Neuronal stem cell (in vitro differentiated cells): ENCODE measurements at regions not wholly inside any gene's neighbourhood (a gene's known extent, or its start where the extent isn't known, plus 50 kb on each side); places are given as distances from the start of the nearest gene placed in this dataset.

Experiments
- DNase-seq: peaks from one replicate; pipeline ENCODE4 v3.0.0-alpha.2; 2013; ENCODE audit warnings: low spot score
- H2AFZ ChIP-seq: one replicate; pipeline ENCODE4 v1.6.1; 2013; ENCODE audit warnings: mild to moderate bottlenecking, low read length, inconsistent platforms
- H2AK5ac ChIP-seq: 2 replicates; pipeline ENCODE4 v1.6.1; 2013; ENCODE audit warnings: low read depth, mild to moderate bottlenecking, inconsistent platforms, low read length, moderate library complexity, mixed read lengths
- H2BK120ac ChIP-seq: 2 replicates; pipeline ENCODE4 v1.6.1; 2013; ENCODE audit warnings: low read depth, mild to moderate bottlenecking, inconsistent platforms, low read length, moderate library complexity, mixed read lengths
- H2BK12ac ChIP-seq: one replicate; pipeline ENCODE4 v1.6.1; 2013; ENCODE audit warnings: low read length, inconsistent platforms
- H2BK15ac ChIP-seq: 2 replicates; pipeline ENCODE4 v1.6.1; 2013; ENCODE audit warnings: mild to moderate bottlenecking, low read length, inconsistent platforms, mixed read lengths
- H2BK5ac ChIP-seq: one replicate; pipeline ENCODE4 v1.6.1; 2013; ENCODE audit warnings: inconsistent platforms, mild to moderate bottlenecking, low read length, moderate library complexity
- H3K14ac ChIP-seq: one replicate; pipeline ENCODE4 v1.6.1; 2013; ENCODE audit warnings: low read length, inconsistent platforms
- H3K18ac ChIP-seq: 2 replicates; pipeline ENCODE4 v1.6.1; 2013; ENCODE audit warnings: low read length, inconsistent platforms
- H3K23ac ChIP-seq: 2 replicates; pipeline ENCODE4 v1.6.1; 2013; ENCODE audit warnings: low read depth, mild to moderate bottlenecking, mixed read lengths, low read length, inconsistent platforms; ENCODE audit not compliant: poor library complexity
- H3K27ac ChIP-seq: replicated peaks from 3 replicates; pipeline ENCODE4 v1.5.1; 2013; ENCODE audit warnings: low read length, inconsistent platforms
- H3K27me3 ChIP-seq, 3 experiments: 2 replicates each; pipeline ENCODE4 v1.6.1; 2013; ENCODE audit warnings: low read length in 3 of 3, mild to moderate bottlenecking in 2 of 3, inconsistent platforms in 1 of 3, low read depth in 1 of 3, mixed read lengths in 1 of 3, moderate library complexity in 1 of 3; ENCODE audit not compliant: control insufficient read depth in 3 of 3, insufficient read depth in 3 of 3
- H3K36me3 ChIP-seq, 2 donors: replicated peaks in 1 of 2; 2 replicates each; pipeline ENCODE4 v1.6.1; 2013; ENCODE audit warnings: low read length in 2 of 2; ENCODE audit not compliant: control insufficient read depth in 2 of 2, insufficient read depth in 2 of 2
- H3K4ac ChIP-seq: 2 replicates; pipeline ENCODE4 v1.6.1; 2013; ENCODE audit warnings: inconsistent platforms, mild to moderate bottlenecking, low read length, moderate library complexity
- H3K4me1 ChIP-seq, 2 donors: 1 replicate in 1 of 2; 2 replicates in 1 of 2; pipeline ENCODE4 v1.6.1; 2013; ENCODE audit warnings: low read length in 2 of 2, low read depth in 1 of 2; ENCODE audit not compliant: control insufficient read depth in 2 of 2, insufficient read depth in 1 of 2
- H3K4me2 ChIP-seq: one replicate; pipeline ENCODE4 v1.6.1; 2013; ENCODE audit warnings: mild to moderate bottlenecking, low read length, inconsistent platforms; ENCODE audit not compliant: insufficient read depth, poor library complexity, severe bottlenecking
- H3K4me3 ChIP-seq, 2 donors: 2 replicates each; pipeline ENCODE4 v1.5.1; 2013; ENCODE audit warnings: low read length in 2 of 2, mild to moderate bottlenecking in 2 of 2, inconsistent platforms in 1 of 2, moderate library complexity in 1 of 2
- H3K79me1 ChIP-seq: one replicate; pipeline ENCODE4 v1.6.1; 2013; ENCODE audit warnings: low read depth, mild to moderate bottlenecking, inconsistent platforms, low read length, moderate library complexity
- H3K9ac ChIP-seq: one replicate; pipeline ENCODE4 v1.6.1; 2013; ENCODE audit warnings: mild to moderate bottlenecking, low read depth, low read length, inconsistent platforms; ENCODE audit not compliant: poor library complexity
- H3K9me3 ChIP-seq, 2 donors: replicated peaks in 1 of 2; 2 replicates each; pipeline versions ENCODE3 to v1.6.1; 2013; ENCODE audit warnings: low read length in 2 of 2, mild to moderate bottlenecking in 2 of 2, inconsistent platforms in 1 of 2, low read depth in 1 of 2, mixed read lengths in 1 of 2, moderate library complexity in 1 of 2; ENCODE audit not compliant: control insufficient read depth in 2 of 2, insufficient read depth in 1 of 2
- H4K8ac ChIP-seq: one replicate; pipeline ENCODE4 v1.6.1; 2013; ENCODE audit warnings: low read depth, mild to moderate bottlenecking, inconsistent platforms, low read length, moderate library complexity
- H4K91ac ChIP-seq: one replicate; pipeline ENCODE4 v1.6.1; 2013; ENCODE audit warnings: low read length, low read depth, mild to moderate bottlenecking, inconsistent platforms; ENCODE audit not compliant: poor library complexity
- WGBS, 2 donors: extraction: QIAGEN DNeasy Blood & Tissue Kit; methylation state at CpG; one replicate each; pipeline ENCODE4 v1.1.7; 2013; ENCODE audit warnings: missing lambda C conversion rate in 2 of 2, mixed read lengths in 1 of 2; ENCODE audit not compliant: insufficient read length in 2 of 2, insufficient replicate concordance in 1 of 2; ENCODE audit errors: extremely low coverage in 2 of 2; 5-methylcytosine and 5-hydroxymethylcytosine counted together

DNA sequence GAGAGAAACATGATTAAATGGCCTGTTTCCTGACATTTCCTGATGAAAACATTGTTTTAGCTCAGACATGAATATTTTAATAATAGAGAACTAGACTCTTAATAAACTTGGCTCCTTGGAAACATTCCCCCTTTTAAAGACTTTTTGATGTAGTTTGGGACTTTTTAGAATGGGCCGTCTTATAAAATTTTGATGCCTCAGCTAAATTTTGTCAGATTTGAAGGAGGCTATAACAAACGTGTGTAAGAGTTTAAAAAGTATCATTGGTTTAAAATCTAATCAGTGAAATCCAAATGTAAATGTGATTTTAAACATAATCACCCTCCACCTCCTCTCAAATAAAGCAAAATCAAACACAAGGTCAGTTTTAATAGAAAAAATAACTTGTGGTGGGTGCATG, 200.9 kb downstream of the CLIC5 start:
- H2AK5ac ChIP-seq, result no peak overlapping the region
- no peaks in the 10 kb centered on the region for H3K27me3 ChIP-seq
- H2AFZ ChIP-seq, result no peak overlapping the region
- no peak overlapping the region for H3K23ac ChIP-seq
- no peak overlapping the region for H2BK120ac ChIP-seq
- H4K8ac ChIP-seq, result no peak overlapping the region
- no peak overlapping the region for H3K14ac ChIP-seq
- no peak overlapping the region for H4K91ac ChIP-seq
- no peak overlapping the region for H3K18ac ChIP-seq
- no CpG with 5 or more reads among the region's 2 CpGs for WGBS, 2 donors
- H3K4ac ChIP-seq, result no peak overlapping the region
- H3K79me1 ChIP-seq, result no peaks in the 10 kb centered on the region
- H2BK15ac ChIP-seq, result no peak overlapping the region
- no peak overlapping the region for H3K27ac ChIP-seq
- no peaks in the 10 kb centered on the region for H3K36me3 ChIP-seq
- no peak overlapping the region for H3K9ac ChIP-seq
- peaks cover 4 to 5% of the 10 kb centered on the region in 2 donors for H3K4me1 ChIP-seq
- H2BK5ac ChIP-seq, result no peak overlapping the region
- no peak overlapping the region for H3K4me2 ChIP-seq
- no peak overlapping the region for H3K4me3 ChIP-seq
- no peak overlapping the region for H2BK12ac ChIP-seq
- DNase-seq, result no peak
- H3K9me3 ChIP-seq, result no peaks in the 10 kb centered on the region

DNA sequence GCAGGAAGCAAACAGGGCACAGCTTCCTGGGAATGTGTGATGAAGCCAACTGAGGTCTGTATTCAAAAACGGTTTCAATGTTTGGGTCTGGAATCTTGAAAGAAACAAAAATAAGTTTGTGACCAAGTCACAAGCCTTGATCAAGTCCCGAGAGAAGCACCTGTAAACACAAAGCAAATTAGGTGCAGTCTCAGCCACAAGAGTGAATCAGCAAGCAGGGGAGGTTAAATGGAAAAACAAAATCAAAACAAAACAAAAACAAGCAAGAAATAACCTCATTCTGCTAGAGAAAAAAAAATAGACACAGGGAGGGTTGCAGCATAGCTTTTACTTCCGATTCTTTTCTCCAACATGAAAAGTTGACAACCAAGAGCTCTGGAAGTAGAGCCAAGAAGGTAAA, 201.7 kb downstream of the CLIC5 start:
- Histone ChIP-seq H3K36me3 (no peaks in the 10 kb centered on the region), H4K8ac (no peak overlapping the region), H3K4me3 (no peak overlapping the region), H2BK120ac (no peak overlapping the region), H3K27me3 (no peaks in the 10 kb centered on the region), H3K23ac (no peak overlapping the region), H4K91ac (no peak overlapping the region), H2BK12ac (no peak overlapping the region), H2AK5ac (no peak overlapping the region), H3K4me2 (no peak overlapping the region), H3K14ac (no peak overlapping the region), H3K9ac (no peak overlapping the region), H3K79me1 (no peaks in the 10 kb centered on the region), H2BK5ac (no peak overlapping the region), H3K27ac (no peak overlapping the region), H3K4ac (no peak overlapping the region), H3K18ac (no peak overlapping the region), H3K4me1 (peaks cover 4 to 5% of the 10 kb centered on the region in 2 donors), H3K9me3 (no peaks in the 10 kb centered on the region), H2BK15ac (no peak overlapping the region), H2AFZ (no peak overlapping the region)
- no CpG with 5 or more reads among the region's 3 CpGs for WGBS, 2 donors
- DNase-seq, result no peak

DNA sequence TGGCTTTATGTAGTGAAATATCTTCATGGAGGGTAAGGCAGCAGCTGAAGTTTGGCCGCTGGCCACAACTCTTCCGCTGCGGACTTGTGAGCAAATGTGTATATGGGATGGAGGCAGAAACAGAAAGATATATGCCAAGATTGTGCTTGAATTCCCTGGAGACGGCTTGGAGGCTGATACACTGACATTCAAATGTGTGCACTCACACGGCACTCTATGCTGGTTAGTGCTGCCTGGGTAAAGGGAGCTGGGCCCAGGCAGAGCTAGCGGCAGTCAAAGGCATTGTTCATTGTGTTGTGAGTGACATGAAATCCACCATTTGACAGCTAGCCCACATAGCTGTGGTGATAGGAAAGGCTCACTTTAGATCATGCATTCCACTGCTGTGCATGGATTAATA, 202.7 kb downstream of the CLIC5 start:
- Histone ChIP-seq H3K4me2 (no peak overlapping the region), H3K14ac (no peak overlapping the region), H4K8ac (no peak overlapping the region), H3K27me3 (no peaks in the 10 kb centered on the region), H3K18ac (no peak overlapping the region), H3K79me1 (no peaks in the 10 kb centered on the region), H2BK15ac (no peak overlapping the region), H2BK120ac (no peak overlapping the region), H3K36me3 (no peaks in the 10 kb centered on the region), H3K23ac (no peak overlapping the region), H3K4me1 (peaks cover 4 to 5% of the 10 kb centered on the region in 2 donors), H2BK12ac (no peak overlapping the region), H3K9ac (no peak overlapping the region), H3K4ac (no peak overlapping the region), H3K27ac (no peak overlapping the region), H4K91ac (no peak overlapping the region), H2AFZ (peak overlapping the region; percentile 34), H2AK5ac (no peak overlapping the region), H2BK5ac (no peak overlapping the region), H3K4me3 (no peak overlapping the region), H3K9me3 (no peaks in the 10 kb centered on the region)
- no CpG with 5 or more reads among the region's 6 CpGs for WGBS, 2 donors
- DNase-seq, result peak; percentile 20

DNA sequence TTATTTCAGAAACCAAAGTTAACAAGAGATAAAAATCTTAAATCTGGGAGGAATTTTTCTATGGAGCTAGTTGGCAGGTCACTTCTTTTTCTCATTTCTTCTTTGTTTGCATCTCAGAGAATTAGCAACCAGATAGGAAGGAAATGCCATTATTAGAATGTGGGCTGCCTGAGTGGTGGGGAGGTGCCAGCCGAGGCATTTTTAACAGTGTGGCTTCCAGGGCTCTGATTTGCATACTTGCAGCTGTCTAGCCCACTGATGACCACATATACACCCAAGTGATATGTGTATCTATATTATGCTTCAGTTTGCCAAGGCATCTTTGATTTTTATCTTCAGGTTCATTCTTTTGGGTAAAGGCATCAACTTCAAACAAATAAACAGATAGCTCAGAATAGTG, 206.7 kb downstream of the CLIC5 start:
- no peak overlapping the region for H3K14ac ChIP-seq
- H2AFZ ChIP-seq, result no peak overlapping the region
- no peak overlapping the region for H4K8ac ChIP-seq
- H3K4ac ChIP-seq, result no peak overlapping the region
- peaks cover 4 to 5% of the 10 kb centered on the region in 2 donors for H3K4me1 ChIP-seq
- H3K4me2 ChIP-seq, result no peak overlapping the region
- no peak overlapping the region for H2BK12ac ChIP-seq
- H3K23ac ChIP-seq, result no peak overlapping the region
- no peaks in the 10 kb centered on the region for H3K27me3 ChIP-seq
- H3K27ac ChIP-seq, result no peak overlapping the region
- no peak overlapping the region for H2BK5ac ChIP-seq
- H3K9ac ChIP-seq, result no peak overlapping the region
- H3K79me1 ChIP-seq, result no peaks in the 10 kb centered on the region
- peaks cover 0 to 1% of the 10 kb centered on the region in 2 donors for H3K36me3 ChIP-seq
- no peak overlapping the region for H2AK5ac ChIP-seq
- H2BK15ac ChIP-seq, result no peak overlapping the region
- no peak overlapping the region for H4K91ac ChIP-seq
- no peak overlapping the region for H3K18ac ChIP-seq
- no CpG with 5 or more reads among the region's 1 CpG for WGBS, 2 donors
- peaks cover 0 to 3% of the 10 kb centered on the region in 2 donors for H3K9me3 ChIP-seq
- H2BK120ac ChIP-seq, result no peak overlapping the region
- no peak for DNase-seq
- H3K4me3 ChIP-seq, result no peak overlapping the region
